SK-N-MC (cell line): ENCODE measurements at regions not wholly inside any gene's neighbourhood (a gene's known extent, or its start where the extent isn't known, plus 50 kb on each side); places are given as distances from the start of the nearest gene placed in this dataset.

Source experiments
- EZH2 ChIP-seq: fragments of 200-600 bp; sonication (generic); IDR thresholded peaks from one replicate; pipeline ENCODE4 v1.6.1; 2017; ENCODE audit warnings: antibody characterized with exemption
- POLR2AphosphoS5 ChIP-seq: IDR thresholded peaks from 2 replicates; pipeline ENCODE4 v1.6.1; 2012; ENCODE audit warnings: mild to moderate bottlenecking, low read depth, low read length, borderline replicate concordance

- TF ChIP-seq POLR2AphosphoS5 (no peak), EZH2 (no peak)
Observed at GRCh38 chr17:13931800-13932460, 137.4 kb upstream of the COX10 start.
